Common myeloid progenitor, CD34-positive (primary cell): ENCODE measurements at regions not wholly inside any gene's neighbourhood (a gene's known extent, or its start where the extent isn't known, plus 50 kb on each side); places are given as distances from the start of the nearest gene placed in this dataset.
A peak's percentile ranks its signal among the peaks of the same experiment; 100 is the strongest.

ENCODE experiments used
- CTCF ChIA-PET: fragments of 350-600 bp; sonication (Branson Sonifier 250); formaldehyde crosslinking; loops from one replicate; lab custom pipeline; 2021; ENCODE audit warnings: antibody characterized with exemption; lab: Charles Lee
- POLR2A ChIA-PET: fragments of 350-600 bp; sonication (Branson Sonifier 250); formaldehyde crosslinking; loops from one replicate; lab custom pipeline; 2021; ENCODE audit warnings: antibody characterized with exemption; lab: Charles Lee
- DNase-seq, 3 donors: peaks; one replicate each; pipeline versions ENCODE4 v3.0.0 to v3.0.0-alpha.2; 2013
- H3K27ac ChIP-seq, 2 experiments: 1 replicate in 1 of 2; 2 replicates in 1 of 2; pipeline ENCODE4 v1.7.0; 2013; ENCODE audit warnings: inconsistent platforms in 2 of 2, low read length in 2 of 2, mild to moderate bottlenecking in 2 of 2, low read depth in 1 of 2, moderate library complexity in 1 of 2; ENCODE audit not compliant: severe bottlenecking in 2 of 2, insufficient read depth in 1 of 2, poor library complexity in 1 of 2
- H3K27me3 ChIP-seq, 5 experiments: replicated peaks in 2 of 5; 1 replicate in 3 of 5; 2 replicates in 2 of 5; pipeline versions ENCODE4 v1.6.1 to v1.7.0; 2013; ENCODE audit warnings: low read length in 4 of 5, mild to moderate bottlenecking in 2 of 5, moderate library complexity in 2 of 5, inconsistent platforms in 1 of 5; ENCODE audit not compliant: insufficient read depth in 5 of 5, control insufficient read depth in 4 of 5
- H3K36me3 ChIP-seq, 4 experiments: 1 replicate in 2 of 4; 2 replicates in 2 of 4; pipeline versions ENCODE4 v1.6.1 to v1.7.0; 2013; ENCODE audit warnings: low read length in 3 of 4, control low read depth in 1 of 4, mild to moderate bottlenecking in 1 of 4; ENCODE audit not compliant: control insufficient read depth in 4 of 4, insufficient read depth in 4 of 4
- H3K4me1 ChIP-seq, 4 experiments: 1 replicate in 3 of 4; 2 replicates in 1 of 4; pipeline versions ENCODE4 v1.6.1 to v1.7.1; 2013; ENCODE audit warnings: low read length in 3 of 4, mild to moderate bottlenecking in 3 of 4, control low read depth in 1 of 4, inconsistent platforms in 1 of 4, moderate library complexity in 1 of 4; ENCODE audit not compliant: control insufficient read depth in 4 of 4, insufficient read depth in 4 of 4; ENCODE audit errors: control extremely low read depth in 1 of 4
- H3K4me3 ChIP-seq, 7 experiments: 1 replicate in 4 of 7; 2 replicates in 3 of 7; pipeline versions ENCODE4 v1.5.1 to v1.7.0; 2013; ENCODE audit warnings: mild to moderate bottlenecking in 7 of 7, low read length in 6 of 7, moderate library complexity in 6 of 7, inconsistent platforms in 2 of 7, low read depth in 2 of 7, control low read depth in 1 of 7; ENCODE audit not compliant: insufficient read depth in 4 of 7, control insufficient read depth in 1 of 7; ENCODE audit errors: extremely low read depth in 1 of 7
- H3K9me3 ChIP-seq, 5 experiments: 1 replicate in 4 of 5; 2 replicates in 1 of 5; pipeline versions ENCODE4 v1.6.1 to v1.7.1; 2013; ENCODE audit warnings: low read length in 4 of 5, mild to moderate bottlenecking in 2 of 5, inconsistent platforms in 1 of 5, low read depth in 1 of 5, moderate library complexity in 1 of 5; ENCODE audit not compliant: control insufficient read depth in 4 of 5, insufficient read depth in 2 of 5; ENCODE audit errors: control extremely low read depth in 1 of 5
- WGBS: methylation state at CpG from one replicate; pipeline ENCODE4 v1.1.5; 2013; ENCODE audit not compliant: insufficient coverage; 5-methylcytosine and 5-hydroxymethylcytosine counted together

DNA sequence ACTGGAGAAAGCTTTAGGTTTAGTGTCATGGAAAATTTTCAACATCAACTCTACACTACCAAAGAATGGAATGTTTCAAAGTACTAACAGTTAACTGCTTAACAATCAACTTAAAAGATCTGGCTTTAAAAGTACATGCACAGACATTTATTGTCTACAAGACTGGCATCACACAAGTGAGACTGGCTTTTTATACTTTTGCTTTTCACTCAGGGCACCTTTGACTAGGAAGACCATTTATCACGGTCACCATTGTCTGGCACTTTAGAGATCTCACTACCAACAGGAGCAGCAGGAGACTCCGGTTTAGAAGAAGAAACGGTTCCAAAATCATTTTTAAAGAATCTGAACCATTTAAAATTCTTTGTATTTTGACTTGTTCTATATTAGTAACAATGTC lies 812.3 kb downstream of the ADGRL2 start:
- Histone ChIP-seq H3K27ac (no peak overlapping the region), H3K4me3 (no peak overlapping the region), H3K4me1 (no peaks in the 10 kb centered on the region), H3K9me3 (no peaks in the 10 kb centered on the region), H3K27me3 (no peaks in the 10 kb centered on the region), H3K36me3 (no peaks in the 10 kb centered on the region)
- no peak for DNase-seq
- WGBS, result no CpG with 5 or more reads among the region's 3 CpGs
- ChIA-PET POLR2A (no interaction called here), CTCF (no interaction called here)

DNA sequence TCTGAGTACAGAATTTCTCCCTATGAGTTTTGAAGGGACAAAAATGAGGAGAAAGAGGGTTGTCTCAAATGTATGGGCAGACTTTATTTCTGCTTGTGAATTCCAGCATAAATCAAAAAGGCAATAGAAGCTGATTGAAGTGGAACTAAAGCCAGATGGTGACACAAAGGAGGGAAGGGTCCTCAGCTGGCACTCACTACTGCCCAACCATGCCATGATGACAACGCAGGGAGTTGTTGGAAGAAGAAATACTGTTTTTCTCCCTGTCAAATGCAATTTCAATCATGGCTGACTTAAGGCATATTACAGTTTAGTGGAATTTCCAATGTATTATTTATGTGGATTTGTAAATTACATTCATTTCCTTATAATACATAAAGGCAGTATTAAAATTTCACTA lies 805.8 kb downstream of the ADGRL2 start:
- no peak overlapping the region for H3K4me3 ChIP-seq
- POLR2A ChIA-PET, result interaction anchor here (0.7 kb wide), 1 partner anchor 274 kb away, joined by 3 read pairs; no protein-coding TSS in a partner anchor
- CTCF ChIA-PET, result no interaction called here
- no peaks in the 10 kb centered on the region for H3K9me3 ChIP-seq
- H3K27me3 ChIP-seq, result no peaks in the 10 kb centered on the region
- H3K27ac ChIP-seq, result no peak overlapping the region
- no peaks in the 10 kb centered on the region for H3K4me1 ChIP-seq
- 83% methylated on average over 1 of the region's 1 CpG for WGBS
- H3K36me3 ChIP-seq, result no peaks in the 10 kb centered on the region
- DNase-seq, result no peak

DNA sequence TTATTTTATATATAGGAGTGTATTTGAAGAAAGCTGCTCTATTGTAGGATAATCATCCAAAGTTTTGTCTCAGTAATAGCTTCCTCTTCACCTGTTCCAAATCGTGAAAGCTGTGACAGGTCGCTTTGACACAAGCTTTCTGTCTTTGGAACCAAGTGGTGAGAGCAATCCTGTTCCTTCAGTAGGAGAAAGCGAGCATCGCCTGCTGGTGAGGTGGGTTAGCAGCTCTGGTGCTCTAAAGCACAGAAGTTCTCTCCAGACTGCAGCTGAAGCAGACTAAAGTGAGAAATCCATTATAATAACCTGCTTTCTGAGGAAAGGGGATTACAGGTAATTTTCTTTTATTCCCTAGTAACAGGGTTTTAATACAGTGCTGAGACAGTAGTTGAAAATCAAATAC lies 803.8 kb downstream of the ADGRL2 start:
- ChIA-PET POLR2A (no interaction called here), CTCF (interaction anchor here (1.1 kb wide), 1 partner anchor 12 kb away, joined by 3 read pairs; no protein-coding TSS in a partner anchor)
- no peaks in the 10 kb centered on the region for H3K9me3 ChIP-seq

DNA sequence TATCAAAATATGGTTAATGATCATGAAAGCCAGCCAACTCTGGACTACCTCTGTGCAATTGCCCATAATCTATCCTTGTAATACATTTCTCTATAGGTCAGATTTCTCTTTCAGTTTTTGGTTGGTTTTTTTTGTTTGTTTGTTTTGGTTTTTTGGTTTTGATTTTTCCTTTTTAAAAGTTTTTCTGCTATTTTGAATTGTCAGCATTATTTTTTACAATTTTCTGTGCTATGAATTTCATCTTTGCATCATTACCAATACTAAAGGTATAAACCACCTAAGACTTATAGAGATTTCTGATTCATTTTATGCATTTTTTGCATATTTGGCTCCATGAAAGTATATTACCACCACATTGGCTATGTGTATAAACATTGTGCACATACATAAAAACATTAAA lies 799.6 kb downstream of the ADGRL2 start:
- CTCF ChIA-PET, result no interaction called here
- no peak overlapping the region for H3K27ac ChIP-seq
- no peak for DNase-seq
- POLR2A ChIA-PET, result no interaction called here
- peaks cover 9 to 25% (median 15%) of the 10 kb centered on the region in 4 experiments for H3K4me1 ChIP-seq
- H3K4me3 ChIP-seq, result no peak overlapping the region
- no peaks in the 10 kb centered on the region for H3K27me3 ChIP-seq
- H3K9me3 ChIP-seq, result no peaks in the 10 kb centered on the region
- no peaks in the 10 kb centered on the region for H3K36me3 ChIP-seq

More for the DNA sequence above, 803.8 kb downstream of the ADGRL2 start:
- Histone ChIP-seq H3K4me1 (peaks cover 0 to 4% (median under 1%) of the 10 kb centered on the region in 4 experiments), H3K36me3 (no peaks in the 10 kb centered on the region), H3K27me3 (no peaks in the 10 kb centered on the region), H3K27ac (no peak overlapping the region), H3K4me3 (no peak overlapping the region)
- peak in 2 of 3 donors; percentile 26 to 29 for DNase-seq
- 56% methylated on average over 2 of the region's 4 CpGs for WGBS

DNA sequence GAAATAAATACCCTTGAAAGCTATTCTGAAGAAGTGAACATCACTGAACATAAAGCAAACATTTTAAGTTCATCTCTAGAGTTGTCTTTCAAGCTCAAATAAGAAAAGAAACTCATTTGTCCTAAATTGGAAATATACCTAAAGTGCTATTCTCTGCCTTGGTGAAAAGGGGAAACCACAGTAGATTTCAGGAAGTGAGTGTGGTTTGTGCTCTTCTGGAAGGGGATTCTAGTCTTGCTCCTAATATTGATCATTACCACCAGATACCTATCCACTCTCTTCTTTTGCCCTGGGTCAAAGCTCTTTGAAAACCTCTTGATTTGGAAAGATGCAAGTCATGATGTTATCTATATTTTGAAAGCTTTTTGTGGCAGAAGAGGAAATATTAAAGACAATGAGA lies 798.1 kb downstream of the ADGRL2 start:
- ChIA-PET POLR2A (no interaction called here), CTCF (no interaction called here)
- Histone ChIP-seq H3K4me3 (peak overlapping the region in 2 of 7 experiments; percentile 18 to 35), H3K4me1 (peaks cover 9 to 25% (median 15%) of the 10 kb centered on the region in 4 experiments), H3K36me3 (no peaks in the 10 kb centered on the region), H3K9me3 (no peaks in the 10 kb centered on the region), H3K27ac (no peak overlapping the region), H3K27me3 (no peaks in the 10 kb centered on the region)
- DNase-seq, result peak; percentile 24 to 63 (median 58)

DNA sequence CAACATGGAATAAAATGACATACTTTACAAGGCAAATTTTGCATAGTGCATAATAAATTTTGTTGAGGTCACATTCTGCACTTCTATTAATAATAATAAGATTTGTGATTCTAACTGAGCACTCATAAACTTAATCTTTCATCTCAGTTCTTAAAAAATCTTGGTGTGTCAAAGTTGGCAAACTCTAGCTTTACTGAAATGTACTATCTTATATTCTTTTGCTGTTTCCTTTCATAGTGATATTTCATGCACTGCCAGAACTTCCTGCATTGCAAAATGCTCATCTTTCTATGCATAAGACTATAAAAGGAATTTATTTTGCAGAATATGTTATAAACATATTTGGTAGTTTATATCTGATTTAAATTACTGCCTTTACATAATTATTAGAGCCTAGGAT lies 797.6 kb downstream of the ADGRL2 start:
- Histone ChIP-seq H3K27ac (no peak overlapping the region), H3K27me3 (no peaks in the 10 kb centered on the region), H3K36me3 (no peaks in the 10 kb centered on the region), H3K4me1 (peaks cover 9 to 25% (median 15%) of the 10 kb centered on the region in 4 experiments), H3K9me3 (no peaks in the 10 kb centered on the region), H3K4me3 (peak overlapping the region in 1 of 7 experiments; percentile 18)
- DNase-seq, result peak in 1 of 3 donors; percentile 1
- ChIA-PET CTCF (no interaction called here), POLR2A (no interaction called here)

DNA sequence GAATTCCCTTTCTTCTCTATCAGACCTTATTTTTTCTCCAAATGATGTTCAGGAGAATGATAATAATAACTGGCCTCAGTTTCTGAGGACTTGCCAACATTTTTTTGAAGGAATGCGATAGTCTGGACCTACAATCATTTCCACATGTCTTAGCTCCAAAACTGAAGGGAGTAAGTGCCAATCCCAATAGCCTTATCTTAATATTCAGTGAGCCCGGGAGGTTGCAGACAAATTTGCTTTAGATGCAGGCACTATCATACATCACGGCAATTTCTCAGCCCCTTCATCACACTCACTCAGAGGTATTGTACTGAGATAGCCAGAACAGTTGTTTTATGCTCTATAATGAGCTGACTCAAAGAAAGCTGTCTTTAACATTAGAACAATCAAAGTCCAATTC lies 796.9 kb downstream of the ADGRL2 start:
- Histone ChIP-seq H3K9me3 (no peaks in the 10 kb centered on the region), H3K36me3 (no peaks in the 10 kb centered on the region), H3K4me1 (peaks cover 9 to 25% (median 15%) of the 10 kb centered on the region in 4 experiments), H3K27ac (no peak overlapping the region), H3K4me3 (no peak overlapping the region), H3K27me3 (no peaks in the 10 kb centered on the region)
- 100% methylated on average over 3 of the region's 3 CpGs for WGBS
- POLR2A ChIA-PET, result no interaction called here
- CTCF ChIA-PET, result no interaction called here
- DNase-seq, result no peak
